ENCODE measurements at regions not wholly inside any gene's neighbourhood (a gene's known extent, or its start where the extent isn't known, plus 50 kb on each side); places are given as distances from the start of the nearest gene placed in this dataset.

GRCh38 chr6:98467902-98468301 is 366.5 kb upstream of the POU3F2 start:
- Histone ChIP-seq H3K27me3 (ENCODE audit: control insufficient read depth, insufficient read depth, low read length) (no peaks in the 10 kb centered on the region), H3K4me3 (ENCODE audit: low read depth, low read length) (no peak overlapping the region), H3K36me3 (ENCODE audit: control insufficient read depth, insufficient read depth, low read length) (no peaks in the 10 kb centered on the region)
- ChIA-PET CTCF (no interaction called here), POLR2A (no interaction called here)
- TF ChIP-seq CTCF (IDR thresholded peaks at IDR 0.05; ENCODE audit: insufficient read depth, low read depth, low read length), result no peak
- no peak for DNase-seq (ENCODE audit: low read depth)

GRCh38 chr6:98469141-98469540 is 365.2 kb upstream of the POU3F2 start:
- no peak for DNase-seq (ENCODE audit: low read depth)
- Histone ChIP-seq H3K36me3 (ENCODE audit: control insufficient read depth, insufficient read depth, low read length) (no peaks in the 10 kb centered on the region), H3K4me3 (ENCODE audit: low read depth, low read length) (no peak overlapping the region), H3K27me3 (ENCODE audit: control insufficient read depth, insufficient read depth, low read length) (no peaks in the 10 kb centered on the region)
- ChIA-PET CTCF (no interaction called here), POLR2A (no interaction called here)
- no peak for TF ChIP-seq CTCF (IDR thresholded peaks at IDR 0.05; ENCODE audit: insufficient read depth, low read depth, low read length)

GRCh38 chr6:98470821-98471220 is 363.6 kb upstream of the POU3F2 start:
- TF ChIP-seq CTCF (IDR thresholded peaks at IDR 0.05; ENCODE audit: insufficient read depth, low read depth, low read length), result no peak
- Histone ChIP-seq H3K4me3 (ENCODE audit: low read depth, low read length) (no peak overlapping the region), H3K27me3 (ENCODE audit: control insufficient read depth, insufficient read depth, low read length) (no peaks in the 10 kb centered on the region), H3K36me3 (ENCODE audit: control insufficient read depth, insufficient read depth, low read length) (no peaks in the 10 kb centered on the region)
- ChIA-PET POLR2A (no interaction called here), CTCF (no interaction called here)
- no peak for DNase-seq (ENCODE audit: low read depth)

- CTCF ChIA-PET, result no interaction called here
- no peak for DNase-seq (ENCODE audit: low read depth)
- no peak for TF ChIP-seq CTCF (IDR thresholded peaks at IDR 0.05; ENCODE audit: insufficient read depth, low read depth, low read length)
Measured at GRCh38 chr6:98471444-98471843, 362.9 kb upstream of the POU3F2 start.

GRCh38 chr6:98477231-98477630 is 357.1 kb upstream of the POU3F2 start:
- DNase-seq (ENCODE audit: low read depth), result no peak
- H3K36me3 ChIP-seq (ENCODE audit: control insufficient read depth, insufficient read depth, low read length), result no peaks in the 10 kb centered on the region
- ChIA-PET CTCF (no interaction called here), POLR2A (no interaction called here)
- no peak for TF ChIP-seq CTCF (IDR thresholded peaks at IDR 0.05; ENCODE audit: insufficient read depth, low read depth, low read length)
- no peaks in the 10 kb centered on the region for H3K27me3 ChIP-seq (ENCODE audit: control insufficient read depth, insufficient read depth, low read length)
- H3K4me3 ChIP-seq (ENCODE audit: low read depth, low read length), result no peak overlapping the region

More at GRCh38 chr6:98471444-98471843, 362.9 kb upstream of the POU3F2 start:
- Histone ChIP-seq H3K36me3 (ENCODE audit: control insufficient read depth, insufficient read depth, low read length) (no peaks in the 10 kb centered on the region), H3K4me3 (ENCODE audit: low read depth, low read length) (no peak overlapping the region), H3K27me3 (ENCODE audit: control insufficient read depth, insufficient read depth, low read length) (no peaks in the 10 kb centered on the region)
- POLR2A ChIA-PET, result no interaction called here

All from BJ (cell line).